Hepatocyte (in vitro differentiated cells): ENCODE measurements at regions not wholly inside any gene's neighbourhood (a gene's known extent, or its start where the extent isn't known, plus 50 kb on each side); places are given as distances from the start of the nearest gene placed in this dataset.

Experiments
- DNase-seq: peaks from one replicate; pipeline ENCODE4 v3.0.0-alpha.2; 2016; ENCODE audit warnings: low spot score
- H2AFZ ChIP-seq: fragments of 200-600 bp; sonication (generic); 2 replicates; pipeline ENCODE4 v1.6.0; 2016; ENCODE audit warnings: antibody characterized with exemption, mild to moderate bottlenecking
- H3K27ac ChIP-seq: fragments of 200-600 bp; sonication (generic); 2 replicates; pipeline ENCODE4 v1.5.1; 2016; ENCODE audit warnings: mild to moderate bottlenecking
- H3K27me3 ChIP-seq: fragments of 200-600 bp; sonication (generic); 2 replicates; pipeline ENCODE4 v1.6.1; 2016
- H3K36me3 ChIP-seq: fragments of 200-600 bp; sonication (generic); replicated peaks from 2 replicates; pipeline ENCODE4 v1.5.1; 2016; ENCODE audit warnings: low read depth; ENCODE audit not compliant: insufficient read depth
- H3K4me1 ChIP-seq: fragments of 200-600 bp; sonication (generic); 2 replicates; pipeline ENCODE4 v1.5.1; 2016; ENCODE audit warnings: mild to moderate bottlenecking, moderate library complexity; ENCODE audit not compliant: insufficient read depth
- H3K4me2 ChIP-seq: fragments of 200-600 bp; sonication (generic); 2 replicates; pipeline ENCODE4 v1.6.0; 2016
- H3K4me3 ChIP-seq: fragments of 200-600 bp; sonication (generic); 2 replicates; pipeline ENCODE4 v1.5.1; 2016; ENCODE audit warnings: mild to moderate bottlenecking
- H3K79me2 ChIP-seq: fragments of 200-600 bp; sonication (generic); 2 replicates; pipeline ENCODE4 v1.6.0; 2017; ENCODE audit warnings: mild to moderate bottlenecking
- H3K9me2 ChIP-seq: fragments of 200-600 bp; sonication (generic); replicated peaks from 2 replicates; pipeline ENCODE4 v1.6.0; 2017; ENCODE audit warnings: mild to moderate bottlenecking; ENCODE audit not compliant: insufficient read depth
- H3K9me3 ChIP-seq: fragments of 200-600 bp; sonication (generic); 2 replicates; pipeline ENCODE4 v1.5.1; 2016; ENCODE audit warnings: low read depth, mild to moderate bottlenecking
- H4K20me1 ChIP-seq: fragments of 200-600 bp; sonication (generic); 2 replicates; pipeline ENCODE4 v1.6.0; 2016; ENCODE audit warnings: mild to moderate bottlenecking; ENCODE audit not compliant: insufficient read depth, poor library complexity, severe bottlenecking
- CTCF ChIP-seq: fragments of 200-600 bp; sonication (generic); IDR thresholded peaks from 2 replicates; pipeline ENCODE4 v1.5.1; 2016; ENCODE audit warnings: antibody characterized with exemption, mild to moderate bottlenecking; ENCODE audit not compliant: poor library complexity
- EZH2 ChIP-seq: fragments of 200-600 bp; sonication (generic); IDR thresholded peaks from 2 replicates; pipeline ENCODE4 v1.6.1; 2016; ENCODE audit warnings: antibody characterized with exemption, mild to moderate bottlenecking, borderline replicate concordance
- EZH2phosphoT487 ChIP-seq: fragments of 200-600 bp; sonication (generic); IDR thresholded peaks from one replicate; pipeline ENCODE4 v1.6.1; 2018; ENCODE audit warnings: antibody characterized with exemption, mild to moderate bottlenecking, low read depth, moderate library complexity; ENCODE audit not compliant: unreplicated experiment, severe bottlenecking
- WGBS: methylation state at CpG from one replicate; pipeline ENCODE4 v1.1.6; 2016; ENCODE audit warnings: low lambda C conversion rate; ENCODE audit errors: missing lambda C conversion rate; 5-methylcytosine and 5-hydroxymethylcytosine counted together

- Histone ChIP-seq H2AFZ (no peak overlapping the region), H3K27ac (no peak overlapping the region), H3K4me1 (no peaks in the 10 kb centered on the region), H3K9me3 (no peaks in the 10 kb centered on the region), H3K27me3 (no peaks in the 10 kb centered on the region), H3K4me2 (no peak overlapping the region), H3K79me2 (no peaks in the 10 kb centered on the region), H3K4me3 (no peak overlapping the region), H3K36me3 (no peaks in the 10 kb centered on the region), H4K20me1 (no peaks in the 10 kb centered on the region), H3K9me2 (no peaks in the 10 kb centered on the region)
- no peak for TF ChIP-seq EZH2phosphoT487
- no peak for TF ChIP-seq EZH2
- TF ChIP-seq CTCF, result no peak
- no peak for DNase-seq
- 90% methylated on average over 1 of the region's 1 CpG for WGBS
Measured at GRCh38 chr5:143913008-143913752, 101.2 kb downstream of the HMHB1 start.

- Histone ChIP-seq H3K4me3 (no peak overlapping the region), H3K36me3 (no peaks in the 10 kb centered on the region), H3K4me2 (no peak overlapping the region), H2AFZ (no peak overlapping the region), H3K79me2 (no peaks in the 10 kb centered on the region), H4K20me1 (no peaks in the 10 kb centered on the region), H3K4me1 (no peaks in the 10 kb centered on the region), H3K27ac (no peak overlapping the region), H3K27me3 (no peaks in the 10 kb centered on the region), H3K9me3 (no peaks in the 10 kb centered on the region), H3K9me2 (no peaks in the 10 kb centered on the region)
- WGBS, result 39% methylated on average over 1 of the region's 1 CpG
- no peak for DNase-seq
- TF ChIP-seq EZH2, result no peak
- TF ChIP-seq CTCF, result no peak
- TF ChIP-seq EZH2phosphoT487, result no peak
Measured at GRCh38 chr5:143914756-143915155, 102.8 kb downstream of the HMHB1 start.

GRCh38 chr5:143916451-143916850, 104.5 kb downstream of the HMHB1 start:
- Histone ChIP-seq H3K79me2 (no peaks in the 10 kb centered on the region), H3K4me1 (no peaks in the 10 kb centered on the region), H2AFZ (no peak overlapping the region), H3K27me3 (no peaks in the 10 kb centered on the region), H4K20me1 (no peaks in the 10 kb centered on the region), H3K36me3 (no peaks in the 10 kb centered on the region), H3K4me2 (no peak overlapping the region), H3K9me2 (no peaks in the 10 kb centered on the region), H3K4me3 (no peak overlapping the region), H3K27ac (no peak overlapping the region), H3K9me3 (no peaks in the 10 kb centered on the region)
- TF ChIP-seq EZH2 (no peak), EZH2phosphoT487 (no peak), CTCF (no peak)
- WGBS, result 72% methylated on average over 2 of the region's 2 CpGs
- no peak for DNase-seq
